HG03439 (cell line): ENCODE measurements at regions not wholly inside any gene's neighbourhood (a gene's known extent, or its start where the extent isn't known, plus 50 kb on each side); places are given as distances from the start of the nearest gene placed in this dataset.

ENCODE experiments used
- ATAC-seq: cut with Tn5 transposase; IDR thresholded peaks from one replicate; pipeline ENCODE4 v1.9.1; 2021; ENCODE audit warnings: mild to moderate bottlenecking, moderate library complexity; ENCODE audit not compliant: unreplicated experiment

DNA sequence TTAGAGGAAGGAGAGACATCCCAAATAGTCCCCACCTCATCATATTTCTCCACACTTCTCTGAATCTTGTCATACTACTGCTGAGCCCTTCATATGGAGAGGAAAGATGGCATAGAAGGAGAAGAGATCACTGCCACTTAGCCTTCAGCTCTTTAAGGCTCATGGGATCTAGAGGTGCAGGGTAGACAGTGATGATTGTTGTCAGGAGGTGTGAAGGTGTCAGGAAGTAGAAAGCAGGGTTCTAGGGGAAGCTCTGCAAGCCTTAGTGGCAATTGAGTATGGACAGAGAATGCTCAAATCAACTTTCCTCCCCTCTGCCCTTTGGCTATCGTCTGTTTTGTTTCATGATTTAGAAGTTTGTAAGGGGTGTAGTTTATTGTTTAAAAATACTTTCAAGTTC lies 505.7 kb downstream of the ZNF608 start:
- no peak for ATAC-seq

DNA sequence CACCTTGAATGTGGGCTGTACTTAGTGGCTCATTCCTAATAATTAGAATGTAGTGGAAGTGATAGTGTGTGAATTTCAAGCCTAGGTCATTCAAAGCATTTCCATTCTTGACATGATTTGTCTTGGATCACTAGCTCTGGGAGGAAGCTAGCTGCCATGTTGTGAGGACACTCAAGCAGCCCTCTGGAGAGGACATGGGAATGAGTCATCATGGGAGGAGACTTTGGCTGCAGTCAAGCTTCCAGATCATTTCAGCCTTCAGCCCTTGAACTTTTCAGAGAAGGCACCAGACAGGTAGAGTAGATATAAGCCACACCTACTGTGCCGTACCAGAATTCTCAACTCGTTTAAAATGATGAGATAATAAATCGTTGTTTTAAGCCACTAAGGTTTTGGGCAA lies 506.9 kb downstream of the ZNF608 start:
- no peak for ATAC-seq

DNA sequence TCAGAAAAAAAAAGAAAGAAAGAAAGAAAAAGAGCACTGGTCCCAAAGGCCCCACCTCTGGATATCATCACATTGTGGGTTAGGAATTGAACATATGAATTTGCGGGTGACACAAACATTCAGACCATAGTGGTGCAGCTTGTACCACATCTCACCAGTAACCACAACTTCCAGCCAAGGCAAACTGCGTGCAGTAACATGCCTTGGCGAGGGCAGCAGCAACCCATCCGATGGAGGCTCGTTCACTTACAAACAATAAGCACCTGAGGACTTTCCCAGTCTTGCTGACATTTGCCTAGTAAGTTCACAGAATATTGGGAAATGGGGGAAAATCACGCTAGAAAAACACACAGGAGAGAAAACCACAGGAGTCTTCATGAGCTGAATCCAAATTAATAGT lies 508.1 kb downstream of the ZNF608 start:
- ATAC-seq, result no peak

DNA sequence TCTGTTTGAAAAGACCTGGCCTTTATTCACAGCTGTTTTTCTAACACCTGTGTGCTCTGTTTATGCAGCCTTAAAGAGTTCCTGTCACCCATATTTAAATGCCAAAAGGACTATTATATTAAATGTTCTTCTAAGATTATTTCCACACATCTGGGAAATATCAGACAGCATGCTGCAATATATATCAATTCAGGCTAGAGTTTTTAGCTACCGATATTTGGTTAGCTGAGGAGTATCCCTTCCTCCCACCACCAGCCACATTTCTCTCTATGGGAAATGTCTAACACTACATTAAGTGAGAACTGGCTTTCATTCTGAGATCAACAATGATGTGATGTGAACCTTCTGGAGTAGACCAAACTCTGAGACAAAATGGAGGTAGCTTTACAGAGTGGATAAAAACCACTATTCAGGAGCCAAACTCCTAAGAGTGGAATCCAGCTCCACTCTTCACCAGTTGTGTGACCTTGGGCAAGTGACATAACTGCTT lies 509.2 kb downstream of the ZNF608 start:
- ATAC-seq, result no peak

DNA sequence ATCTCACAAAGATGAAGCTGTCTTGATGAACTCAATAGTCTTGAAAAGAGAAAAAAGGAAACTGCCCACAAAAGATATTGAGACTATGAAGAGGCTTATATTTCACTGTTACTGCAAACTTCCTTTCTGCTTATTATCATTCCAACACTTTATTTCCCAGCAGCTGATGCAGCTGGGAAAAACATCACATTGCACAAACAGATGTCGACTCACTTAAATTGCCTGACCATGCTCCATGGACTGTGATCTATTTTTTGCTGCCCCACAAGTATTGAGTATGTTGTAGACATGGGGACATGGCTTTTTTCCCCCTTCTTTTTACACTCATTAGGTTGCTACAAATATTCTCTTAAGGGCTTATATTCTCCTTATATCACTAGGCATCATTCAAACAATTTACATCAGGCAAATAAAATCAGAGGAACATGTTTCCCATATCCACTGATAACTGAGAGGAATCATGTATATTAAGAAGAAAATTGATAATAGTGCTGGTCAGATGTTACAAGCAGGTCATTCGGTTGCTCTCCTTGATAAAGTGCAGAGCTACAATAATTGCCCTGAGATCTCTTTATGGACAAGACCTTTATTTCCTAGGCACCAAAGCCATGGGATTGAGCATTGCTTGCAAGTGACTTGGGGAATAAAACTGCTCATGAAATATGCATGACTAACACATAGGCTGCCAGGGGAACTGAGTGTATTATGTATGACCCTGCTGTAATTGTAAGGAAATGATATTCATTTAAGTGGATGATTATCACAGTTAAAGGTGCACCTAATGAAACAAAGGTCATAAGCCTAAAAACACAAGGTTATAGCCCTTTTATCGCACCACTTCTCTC lies 509.9 kb downstream of the ZNF608 start:
- ATAC-seq, result no peak

DNA sequence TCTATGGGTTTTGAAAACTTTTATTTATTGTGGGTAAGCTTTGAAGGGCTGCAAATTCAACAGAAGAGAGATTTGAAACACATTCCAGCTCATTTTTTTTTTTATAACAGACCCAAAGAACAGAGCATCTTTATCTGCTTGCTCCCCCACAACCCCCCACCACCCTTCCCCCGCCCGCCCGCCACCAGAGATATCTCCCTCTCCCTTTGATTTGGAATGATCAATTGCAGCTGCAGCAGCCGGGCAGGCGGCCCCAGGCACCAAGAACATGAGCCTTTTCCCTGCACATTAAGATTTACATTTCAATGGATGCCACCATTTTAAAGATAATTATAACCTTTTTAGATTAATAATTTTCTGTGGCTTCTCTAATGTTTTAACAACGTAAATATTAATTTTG lies 510.9 kb downstream of the ZNF608 start:
- no peak for ATAC-seq

DNA sequence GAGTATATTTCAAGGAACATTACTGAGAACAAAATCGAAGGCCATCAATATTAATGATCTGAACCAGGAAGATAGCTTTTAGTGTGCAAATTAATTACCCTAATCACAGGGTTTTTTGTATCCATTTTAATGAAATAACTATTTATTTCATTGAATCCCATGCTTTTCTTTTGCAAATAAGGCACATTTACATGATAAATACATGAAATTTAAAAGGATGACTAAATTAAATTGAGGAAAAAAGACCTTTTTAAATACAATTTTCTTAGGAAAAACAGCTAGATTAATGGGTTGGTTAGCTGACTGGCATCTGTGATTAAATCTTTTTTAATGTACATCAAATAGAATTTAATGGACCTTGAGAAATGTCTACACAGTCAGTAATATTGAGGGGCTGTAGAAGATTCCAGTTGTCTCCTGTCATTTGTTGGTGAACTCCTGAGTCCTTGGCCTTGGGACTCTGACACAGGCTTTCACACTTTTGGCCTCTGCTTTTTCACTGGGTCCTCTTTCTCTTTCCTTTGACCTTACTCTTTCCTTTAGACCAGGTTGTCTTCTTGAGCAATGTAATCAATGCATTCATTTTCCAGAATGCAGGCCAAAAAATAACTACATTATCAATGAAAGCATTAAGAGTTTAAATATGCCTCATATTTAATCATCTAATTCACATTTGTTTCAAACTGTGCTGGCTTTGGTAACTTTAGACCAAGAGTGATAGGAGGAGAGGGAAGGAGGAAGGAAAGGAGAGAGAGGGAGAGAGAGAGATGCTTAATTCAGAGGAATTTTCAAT lies 511.5 kb downstream of the ZNF608 start:
- ATAC-seq, result no peak

DNA sequence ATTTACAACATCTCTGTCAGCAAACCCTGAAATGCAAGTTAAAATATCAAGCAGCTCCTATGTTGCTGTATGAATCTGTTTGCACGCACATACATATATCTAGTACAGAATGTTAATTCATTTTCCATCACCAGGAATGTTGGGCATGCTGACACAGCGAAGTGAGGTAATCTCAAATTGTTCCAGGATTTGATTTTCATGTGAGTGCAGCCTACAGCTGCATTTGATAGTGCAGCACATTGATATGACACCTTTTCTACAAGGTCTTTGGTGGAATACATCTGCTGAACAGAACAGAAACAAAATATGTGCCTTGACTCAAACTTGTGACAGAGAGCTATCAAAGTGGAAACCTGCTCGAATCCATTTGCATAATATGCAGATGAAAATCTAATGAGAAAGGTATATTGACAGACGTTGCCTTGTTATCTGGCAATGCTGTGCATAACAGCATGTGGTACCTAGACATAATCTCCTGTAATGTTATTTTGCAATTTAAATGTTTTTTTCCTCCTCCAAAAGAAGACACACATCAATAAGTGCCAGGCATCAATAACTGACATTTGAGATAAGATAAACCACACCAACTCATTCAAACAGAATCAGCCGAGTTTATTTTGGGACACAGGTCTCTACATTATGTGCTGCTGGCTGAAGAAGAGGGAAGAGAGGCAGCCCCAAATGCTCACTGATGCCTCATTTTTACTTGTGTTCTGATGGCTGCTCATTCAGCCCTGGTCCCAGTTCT lies 512.2 kb downstream of the ZNF608 start:
- ATAC-seq, result no peak

DNA sequence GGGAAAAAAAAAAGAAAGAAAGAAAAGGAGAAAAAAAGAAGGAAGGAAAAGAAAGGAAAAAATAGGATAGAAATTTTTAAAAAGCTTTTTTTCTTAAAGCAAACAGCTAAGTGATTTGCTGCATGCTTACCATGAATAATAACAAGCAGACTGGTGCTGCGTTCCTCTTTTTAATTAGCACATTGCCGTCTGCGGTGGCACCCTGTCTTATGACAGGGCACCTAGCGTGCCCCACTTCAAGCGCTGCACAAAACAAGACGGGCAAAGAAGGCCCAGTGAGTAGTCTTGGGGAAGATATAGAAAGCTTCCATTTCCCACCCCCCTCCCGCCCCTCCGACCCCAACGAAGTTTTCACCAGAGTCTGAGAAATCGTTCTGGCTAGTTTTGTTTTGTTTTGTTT lies 513.9 kb downstream of the ZNF608 start:
- no peak for ATAC-seq

DNA sequence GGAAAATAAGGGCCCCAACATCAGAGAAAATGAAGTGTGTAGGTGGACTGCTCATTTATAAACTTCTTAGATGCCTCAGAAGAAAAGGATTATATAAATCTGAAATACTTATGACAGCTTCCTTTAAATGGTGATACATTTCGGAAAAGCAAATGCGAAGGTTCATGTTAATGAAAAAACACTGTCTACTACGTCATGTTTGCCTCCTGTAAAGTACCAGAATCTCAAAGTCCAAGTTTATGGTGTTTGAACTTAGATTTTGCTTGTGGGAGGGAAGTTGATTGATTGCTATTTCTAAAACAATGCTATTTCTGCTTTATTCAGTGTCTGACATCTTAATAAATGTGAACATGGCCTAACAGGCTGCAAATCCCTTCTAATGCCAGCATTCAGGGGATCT lies 514.6 kb downstream of the ZNF608 start:
- ATAC-seq, result no peak

DNA sequence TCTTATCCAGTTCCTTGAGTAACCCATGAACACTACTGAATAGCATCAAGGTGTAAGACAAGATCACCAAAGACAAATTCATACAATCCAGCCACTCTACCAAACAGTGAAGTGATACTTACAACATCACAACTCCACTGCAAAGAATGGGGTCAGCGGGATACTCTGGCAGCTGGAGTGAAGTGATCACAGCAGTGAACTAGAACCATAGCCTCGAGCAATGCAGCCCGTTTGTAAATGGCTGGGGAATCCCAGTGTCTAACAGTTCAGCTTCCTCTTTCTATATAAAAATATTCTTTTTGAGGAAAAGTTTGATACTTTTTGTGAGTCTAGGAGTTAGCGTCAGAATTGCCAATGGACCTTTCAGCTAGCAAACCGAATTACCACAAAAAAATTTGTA lies 515.2 kb downstream of the ZNF608 start:
- ATAC-seq, result no peak

DNA sequence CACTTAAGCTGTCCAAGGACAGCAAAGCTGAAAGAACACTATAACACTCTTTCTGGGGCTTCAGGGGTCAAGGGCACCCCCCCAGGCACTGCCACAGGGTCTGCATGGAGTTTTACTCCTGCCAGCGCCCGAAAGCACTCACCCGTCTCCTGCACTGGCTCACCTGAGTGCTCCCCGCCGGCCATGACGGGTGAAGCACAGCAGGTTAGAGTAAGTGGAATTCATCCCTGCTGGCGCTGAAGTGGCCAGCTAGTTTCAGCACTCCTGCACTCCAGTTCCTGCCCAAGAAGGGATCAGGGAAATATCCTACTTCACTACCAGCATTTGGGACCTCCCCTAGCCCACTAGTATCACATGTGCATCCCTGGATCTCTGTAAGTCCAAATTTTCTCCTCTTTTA lies 516.0 kb downstream of the ZNF608 start:
- ATAC-seq, result no peak

DNA sequence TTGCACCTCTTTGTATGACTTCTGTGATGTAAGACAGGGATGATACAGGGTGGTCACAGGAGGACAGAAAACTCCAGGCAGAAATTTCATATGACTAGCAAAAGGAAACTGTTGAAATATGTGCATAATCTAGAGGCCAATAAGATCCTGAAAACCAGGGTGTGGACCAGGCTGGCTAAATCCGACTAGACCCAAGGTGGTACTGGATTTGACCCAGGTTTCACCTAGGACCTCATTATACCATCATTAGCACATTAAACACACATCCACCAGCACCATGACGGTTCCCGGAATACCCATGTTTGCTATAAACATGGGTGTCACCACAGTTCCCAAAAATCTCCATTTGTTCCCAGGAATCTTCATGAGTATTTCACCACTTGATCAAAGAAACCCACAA lies 517.1 kb downstream of the ZNF608 start:
- no peak for ATAC-seq

DNA sequence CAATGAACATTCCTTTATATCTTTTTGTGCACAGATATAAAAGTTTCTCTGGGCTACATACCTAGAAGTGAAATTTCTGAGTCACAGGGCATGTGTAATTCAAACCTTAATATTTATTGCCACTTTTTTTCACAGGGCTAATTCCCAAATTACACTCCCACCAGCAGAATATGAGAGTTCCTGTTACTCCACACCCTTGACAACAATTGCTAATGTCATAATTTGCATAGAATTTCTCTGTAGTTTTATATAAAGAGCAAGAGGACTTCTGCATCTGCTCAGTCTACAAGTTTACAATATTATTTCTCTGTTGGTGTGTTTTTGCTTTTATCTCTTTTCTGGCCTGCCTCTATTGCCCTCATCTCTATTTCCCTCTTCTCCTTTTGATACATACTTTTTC lies 518.5 kb downstream of the ZNF608 start:
- ATAC-seq, result no peak

DNA sequence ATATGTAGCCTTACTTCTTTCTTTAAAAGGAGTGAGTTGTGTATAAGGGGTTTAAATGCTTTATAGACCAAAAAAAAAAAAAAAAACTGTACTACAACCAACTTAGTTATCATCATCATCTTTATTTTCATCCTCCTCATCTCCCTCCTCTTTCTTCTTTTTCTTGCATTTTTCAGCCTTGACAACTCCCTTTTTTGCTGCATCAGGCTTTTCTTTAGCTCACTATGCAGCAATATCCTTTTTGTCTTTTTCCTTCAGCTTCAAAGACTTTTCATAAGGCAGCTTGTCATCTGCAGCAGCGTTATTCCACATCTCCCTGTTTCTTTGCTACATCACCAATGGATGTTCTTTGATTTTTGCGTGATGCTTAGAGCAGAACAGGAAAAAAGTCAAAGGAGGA lies 526.0 kb downstream of the ZNF608 start:
- no peak for ATAC-seq

DNA sequence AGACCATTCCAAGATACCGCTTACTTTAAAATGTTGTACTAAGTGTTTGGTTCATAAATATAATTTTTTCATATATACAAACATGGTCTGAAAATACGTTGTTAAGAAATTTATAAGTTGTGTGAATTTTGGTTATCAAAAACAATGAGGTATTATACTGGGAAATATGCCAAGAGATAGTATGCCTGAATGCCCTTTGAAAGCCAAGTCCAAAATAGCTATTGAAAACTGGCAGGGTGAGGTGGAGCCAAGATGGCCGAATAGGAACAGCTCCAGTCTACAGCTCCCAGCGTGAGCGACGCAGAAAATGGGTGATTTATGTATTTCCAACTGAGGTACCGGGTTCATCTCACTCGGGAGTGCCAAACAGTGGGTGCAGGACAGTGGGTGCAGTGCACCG lies 533.5 kb downstream of the ZNF608 start:
- no peak for ATAC-seq

DNA sequence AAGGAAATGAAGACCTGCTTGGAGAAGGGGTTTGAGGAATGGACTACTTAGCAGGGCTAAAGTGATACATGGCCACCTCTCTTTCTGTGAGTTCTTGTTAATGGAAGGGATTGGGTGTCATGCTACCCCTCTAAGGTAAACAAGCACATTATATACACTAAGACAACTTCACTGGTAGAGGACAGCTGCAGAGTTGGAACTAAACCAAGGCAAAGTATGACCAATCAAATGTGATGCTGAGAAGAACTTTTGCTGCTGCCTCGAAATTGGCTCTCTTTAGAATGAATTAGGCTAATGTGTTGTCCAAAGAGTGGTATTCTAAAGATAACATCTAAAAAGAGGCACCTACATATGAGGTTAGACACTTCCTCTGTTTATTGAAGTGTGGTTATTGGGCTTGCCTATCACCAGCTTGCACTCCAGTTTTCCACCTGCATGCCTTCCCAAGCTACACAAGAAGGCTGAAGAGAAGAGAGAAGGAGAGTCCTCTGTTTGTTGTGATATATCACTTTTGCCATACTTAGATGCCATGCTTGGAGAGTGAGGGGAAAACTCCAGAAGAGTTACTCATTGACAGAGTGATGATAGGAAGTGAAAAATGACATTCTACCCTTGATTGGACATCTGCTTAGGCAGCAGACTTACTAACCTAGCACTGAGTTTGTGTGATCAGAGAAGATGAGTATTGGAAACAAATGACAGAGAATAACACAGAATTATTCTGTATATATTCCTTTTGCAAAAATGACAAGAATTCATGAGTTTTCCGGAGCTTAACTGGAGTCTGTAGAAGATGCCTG lies 536.1 kb downstream of the ZNF608 start:
- ATAC-seq, result no peak

DNA sequence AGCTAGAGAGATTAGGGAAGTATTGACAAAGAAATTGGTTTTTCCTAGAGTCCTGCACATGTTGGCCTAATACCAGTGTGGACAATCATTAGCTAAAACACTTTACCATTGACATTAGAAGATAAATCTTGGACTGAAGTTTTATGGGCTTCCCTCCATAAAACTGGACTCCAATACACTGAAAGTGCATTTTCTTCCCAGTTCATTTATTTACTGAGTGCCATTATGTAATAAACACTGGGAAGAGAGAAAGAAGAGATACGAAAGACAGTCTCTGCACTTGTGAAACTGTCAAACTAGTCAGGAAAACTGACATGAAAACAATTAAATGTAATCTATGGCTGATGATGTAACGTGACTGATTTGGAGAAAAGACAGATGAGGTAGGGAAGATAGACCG lies 539.3 kb downstream of the ZNF608 start:
- ATAC-seq, result no peak

DNA sequence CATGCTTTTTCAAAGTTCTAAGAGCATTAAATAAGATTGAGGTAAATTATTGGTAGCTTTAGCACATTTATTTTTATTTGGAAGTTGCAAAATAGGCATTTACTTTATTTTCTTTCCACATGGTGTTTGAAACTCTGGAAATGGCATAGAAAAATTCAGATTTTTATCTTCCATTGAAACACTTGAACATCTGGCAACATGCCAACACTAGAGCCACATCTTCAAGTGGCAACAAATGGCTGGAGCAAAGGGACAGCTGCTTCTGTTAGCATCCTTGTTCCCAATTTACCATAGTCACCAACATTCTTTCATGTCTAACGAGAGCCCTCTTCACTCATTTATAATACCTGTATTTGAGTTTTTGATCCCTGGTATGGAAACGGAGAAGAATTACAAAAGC lies 539.9 kb downstream of the ZNF608 start:
- ATAC-seq, result no peak

DNA sequence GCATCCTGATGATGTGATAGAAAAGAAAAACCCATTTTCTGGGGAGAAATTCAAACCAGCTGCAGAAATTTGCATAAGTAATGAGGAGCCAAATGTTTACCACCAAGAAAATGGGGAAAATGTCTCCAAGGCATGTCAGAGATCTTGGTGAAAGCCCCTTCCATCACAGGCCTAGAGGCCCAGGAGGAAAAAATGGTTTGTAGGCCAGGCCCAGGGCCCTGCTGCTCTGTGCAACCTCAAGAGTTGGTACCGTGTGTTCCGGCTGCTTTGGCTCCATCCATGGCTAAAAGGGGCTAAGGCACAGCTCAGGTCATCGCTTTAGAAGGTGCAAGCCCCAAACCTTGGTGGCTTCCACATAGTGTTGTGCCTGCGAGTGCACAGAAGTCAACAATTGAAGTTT lies 543.1 kb downstream of the ZNF608 start:
- no peak for ATAC-seq

DNA sequence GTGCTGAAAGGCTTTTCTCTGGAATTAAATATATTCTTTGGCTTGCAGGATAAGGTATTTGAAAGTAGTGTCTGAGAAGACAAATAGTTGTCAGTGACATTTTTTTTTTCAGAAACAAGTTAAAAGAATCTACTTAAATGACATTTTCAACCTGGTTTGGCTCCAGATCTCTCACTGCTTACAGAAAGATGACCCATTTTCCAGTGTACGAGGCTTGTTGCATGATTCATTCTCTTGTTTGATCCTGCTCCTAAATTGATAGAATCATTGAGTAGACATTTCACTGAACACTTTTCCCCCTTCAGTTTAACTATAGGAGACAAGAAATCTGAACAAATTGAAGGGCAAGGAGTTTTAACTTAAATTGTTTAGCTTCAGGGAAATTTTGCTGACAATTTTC lies 546.1 kb downstream of the ZNF608 start:
- ATAC-seq, result no peak
